Esophagus muscularis mucosa (tissue), 4 donors: ENCODE measurements at regions not wholly inside any gene's neighbourhood (a gene's known extent, or its start where the extent isn't known, plus 50 kb on each side); places are given as distances from the start of the nearest gene placed in this dataset.

Experiments used
- DNase-seq: peaks from one replicate; pipeline ENCODE4 v3.0.0-alpha.2; 2017; ENCODE audit errors: extremely low spot score
- H3K27ac ChIP-seq, 4 donors: fragments of 200-600 bp; sonication (generic); replicated peaks in 1 of 4; 1 replicate in 3 of 4; 2 replicates in 1 of 4; pipeline ENCODE4 v1.5.1; 2016 to 2019; ENCODE audit warnings: mild to moderate bottlenecking in 1 of 4
- H3K27me3 ChIP-seq, 4 donors: fragments of 200-600 bp; sonication (generic); one replicate each; pipeline versions ENCODE4 v1.5.1 to v1.6.0; 2016 to 2019
- H3K36me3 ChIP-seq, 4 donors: fragments of 200-600 bp; sonication (generic); one replicate each; pipeline ENCODE4 v1.5.1; 2016 to 2019
- H3K4me1 ChIP-seq, 4 donors: fragments of 200-600 bp; sonication (generic); one replicate each; pipeline ENCODE4 v1.5.1; 2016 to 2019
- H3K4me3 ChIP-seq, 4 donors: fragments of 200-600 bp; sonication (generic); 1 replicate in 2 of 4; 2 replicates in 2 of 4; pipeline ENCODE4 v1.5.1; 2016 to 2019; ENCODE audit warnings: mild to moderate bottlenecking in 4 of 4, moderate library complexity in 1 of 4
- H3K9me3 ChIP-seq, 4 donors: fragments of 200-600 bp; sonication (generic); 1 replicate in 3 of 4; 2 replicates in 1 of 4; pipeline ENCODE4 v1.5.1; 2016 to 2019
- EP300 ChIP-seq: sonication (generic); formaldehyde crosslinking; IDR thresholded peaks from one replicate; pipeline ENCODE4 v1.6.1; 2017; ENCODE audit warnings: antibody characterized with exemption
- POLR2A ChIP-seq: fragments of 450-650 bp; IDR thresholded peaks from one replicate; pipeline ENCODE4 v1.6.1; 2017; ENCODE audit warnings: antibody characterized with exemption, moderate library complexity, mild to moderate bottlenecking, low read depth
- POLR2AphosphoS5 ChIP-seq, 2 donors: sonication (generic); formaldehyde crosslinking; IDR thresholded peaks; one replicate each; pipeline ENCODE4 v1.6.1; 2017; ENCODE audit warnings: antibody characterized with exemption in 2 of 2
- WGBS: methylation state at CpG from one replicate; pipeline ENCODE4 v1.1.5; 2018; 5-methylcytosine and 5-hydroxymethylcytosine counted together
- intact Hi-C: fragments of 100-400 bp; cut with DNase I; formaldehyde crosslinking; loops from one replicate; pipeline ENCODE4 v1.15.1; 2023
- TF ChIP-seq, protein P1 (sequence below), 3 experiments: fragments of 200-600 bp in 2 of 3; fragments of 450-650 bp in 1 of 3; sonication (generic) in 2 of 3; IDR thresholded peaks; one replicate each; pipeline ENCODE4 v1.5.1; 2017 to 2019; ENCODE audit warnings: antibody characterized with exemption in 3 of 3, mild to moderate bottlenecking in 2 of 3, moderate library complexity in 1 of 3

DNA sequence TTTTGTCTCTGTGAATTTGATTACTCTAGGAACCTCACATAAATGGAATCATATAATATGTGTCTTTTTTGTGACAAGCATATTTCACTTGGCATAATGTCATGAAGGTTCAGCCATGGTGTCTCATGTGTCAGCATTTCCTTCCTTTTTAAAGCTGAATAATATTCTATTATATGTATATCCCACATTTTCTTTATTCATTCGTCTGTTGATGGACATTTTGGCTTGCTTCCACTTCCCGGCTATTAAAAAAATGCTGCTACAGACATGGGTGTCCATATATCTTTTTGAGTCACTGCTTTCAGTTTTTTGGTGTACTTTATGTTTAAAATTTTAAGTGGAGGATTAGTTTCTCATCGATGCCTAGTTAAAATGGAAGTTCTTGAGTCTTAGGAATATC lies 59.8 kb upstream of the C5orf63 start:
- Histone ChIP-seq H3K4me3 (no peak overlapping the region), H3K4me1 (no peaks in the 10 kb centered on the region), H3K27ac (no peak overlapping the region), H3K27me3 (peaks cover 0 to 2% (median 0%) of the 10 kb centered on the region in 4 donors), H3K36me3 (no peaks in the 10 kb centered on the region), H3K9me3 (no peaks in the 10 kb centered on the region)
- TF ChIP-seq EP300, result no peak
- no peak for TF ChIP-seq POLR2AphosphoS5 (IDR thresholded peaks at IDR 0.05)
- WGBS, result 49% methylated on average over 3 of the region's 3 CpGs
- DNase-seq, result no peak
- intact Hi-C loops, result no loop called here

DNA sequence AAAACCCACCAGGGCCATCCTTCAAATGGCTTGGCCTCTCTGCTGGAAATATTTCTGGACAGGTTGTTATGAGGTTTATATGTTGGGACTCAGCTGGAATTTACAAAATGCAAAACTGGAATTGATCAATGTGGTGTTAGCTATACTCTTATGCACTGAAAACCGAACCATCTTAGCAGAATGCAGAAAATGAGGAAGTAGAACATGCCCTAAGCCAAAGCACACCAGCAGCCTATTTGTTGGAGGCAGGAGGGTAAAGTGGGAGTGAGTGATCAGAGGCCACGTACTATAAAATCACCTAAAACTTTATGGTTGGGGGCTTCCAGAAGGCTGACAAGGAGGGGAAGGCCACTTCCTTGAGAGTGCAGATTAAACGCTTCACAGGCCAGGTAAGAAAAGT lies 63.6 kb upstream of the C5orf63 start:
- 56% methylated on average over 3 of the region's 3 CpGs for WGBS
- DNase-seq, result no peak
- H3K9me3 ChIP-seq, result no peaks in the 10 kb centered on the region

DNA sequence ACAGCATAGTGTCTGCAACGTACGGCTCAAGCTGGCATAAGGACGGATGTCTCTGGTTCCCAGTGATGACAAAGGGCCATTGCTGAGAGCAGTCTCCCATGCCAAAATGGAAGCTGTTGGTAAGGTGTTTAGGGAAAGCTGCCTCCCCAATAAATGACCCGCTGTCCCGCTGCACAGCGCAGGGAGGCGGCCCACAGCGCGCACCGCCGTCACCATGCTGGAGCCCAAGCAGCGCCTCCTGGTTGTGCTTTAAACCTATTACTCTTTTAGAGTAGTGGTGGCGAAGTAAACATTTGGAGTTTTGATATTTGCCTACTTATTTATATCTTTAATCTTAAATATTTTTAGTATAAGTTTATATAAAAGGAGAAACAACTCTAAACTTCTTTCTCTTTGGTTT lies 70.4 kb upstream of the C5orf63 start:
- Histone ChIP-seq H3K27ac (no peak overlapping the region), H3K36me3 (no peaks in the 10 kb centered on the region), H3K9me3 (no peaks in the 10 kb centered on the region), H3K4me3 (no peak overlapping the region), H3K27me3 (no peaks in the 10 kb centered on the region), H3K4me1 (no peaks in the 10 kb centered on the region)
- TF ChIP-seq EP300 (no peak), POLR2AphosphoS5 (IDR thresholded peaks at IDR 0.05) (no peak), POLR2A (no peak)
- TF ChIP-seq, protein P1, sequence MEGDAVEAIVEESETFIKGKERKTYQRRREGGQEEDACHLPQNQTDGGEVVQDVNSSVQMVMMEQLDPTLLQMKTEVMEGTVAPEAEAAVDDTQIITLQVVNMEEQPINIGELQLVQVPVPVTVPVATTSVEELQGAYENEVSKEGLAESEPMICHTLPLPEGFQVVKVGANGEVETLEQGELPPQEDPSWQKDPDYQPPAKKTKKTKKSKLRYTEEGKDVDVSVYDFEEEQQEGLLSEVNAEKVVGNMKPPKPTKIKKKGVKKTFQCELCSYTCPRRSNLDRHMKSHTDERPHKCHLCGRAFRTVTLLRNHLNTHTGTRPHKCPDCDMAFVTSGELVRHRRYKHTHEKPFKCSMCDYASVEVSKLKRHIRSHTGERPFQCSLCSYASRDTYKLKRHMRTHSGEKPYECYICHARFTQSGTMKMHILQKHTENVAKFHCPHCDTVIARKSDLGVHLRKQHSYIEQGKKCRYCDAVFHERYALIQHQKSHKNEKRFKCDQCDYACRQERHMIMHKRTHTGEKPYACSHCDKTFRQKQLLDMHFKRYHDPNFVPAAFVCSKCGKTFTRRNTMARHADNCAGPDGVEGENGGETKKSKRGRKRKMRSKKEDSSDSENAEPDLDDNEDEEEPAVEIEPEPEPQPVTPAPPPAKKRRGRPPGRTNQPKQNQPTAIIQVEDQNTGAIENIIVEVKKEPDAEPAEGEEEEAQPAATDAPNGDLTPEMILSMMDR (IDR thresholded peaks at IDR 0.05), result no peak
- DNase-seq, result no peak
- intact Hi-C loops, result no loop called here
- WGBS, result 81% methylated on average over 13 of the region's 13 CpGs

More for the DNA sequence above, 63.6 kb upstream of the C5orf63 start:
- H3K36me3 ChIP-seq, result no peaks in the 10 kb centered on the region
- H3K4me3 ChIP-seq, result no peak overlapping the region
- H3K27ac ChIP-seq, result no peak overlapping the region
- intact Hi-C loops, result no loop called here
- TF ChIP-seq, protein P1 (IDR thresholded peaks at IDR 0.05), result no peak
- no peak for TF ChIP-seq POLR2AphosphoS5 (IDR thresholded peaks at IDR 0.05)
- no peak for TF ChIP-seq POLR2A
- TF ChIP-seq EP300, result no peak
- no peaks in the 10 kb centered on the region for H3K4me1 ChIP-seq
- H3K27me3 ChIP-seq, result peaks cover 0 to 3% (median 0%) of the 10 kb centered on the region in 4 donors

DNA sequence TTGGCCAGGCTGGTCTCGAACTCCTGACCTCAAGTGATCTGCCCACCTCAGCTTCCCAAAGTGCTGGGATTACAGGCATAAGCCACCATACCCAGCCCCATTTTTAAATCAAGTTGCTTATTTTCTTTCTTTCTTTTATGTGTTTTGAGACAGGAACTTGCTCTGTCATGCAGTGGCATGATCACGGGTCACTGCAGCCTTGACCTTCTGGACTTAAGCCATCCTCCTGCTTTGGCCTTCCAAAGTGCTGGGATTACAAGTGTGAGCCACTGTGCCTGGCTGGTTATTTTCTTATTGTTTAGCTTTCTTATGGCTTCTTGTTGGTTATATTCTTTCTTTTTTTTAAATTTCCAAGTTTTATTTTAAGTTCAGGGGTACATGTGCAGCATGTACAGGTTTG lies 79.7 kb upstream of the C5orf63 start:
- DNase-seq, result no peak
- intact Hi-C loops, result no loop called here
- TF ChIP-seq POLR2AphosphoS5 (IDR thresholded peaks at IDR 0.05) (no peak), POLR2A (no peak)
- TF ChIP-seq, protein P1 (IDR thresholded peaks at IDR 0.05), result no peak
- 95% methylated on average over 2 of the region's 2 CpGs for WGBS
- Histone ChIP-seq H3K27ac (no peak overlapping the region), H3K27me3 (no peaks in the 10 kb centered on the region), H3K9me3 (peaks cover 0 to 9% (median 3%) of the 10 kb centered on the region in 4 donors), H3K4me1 (no peaks in the 10 kb centered on the region), H3K36me3 (no peaks in the 10 kb centered on the region), H3K4me3 (no peak overlapping the region)

DNA sequence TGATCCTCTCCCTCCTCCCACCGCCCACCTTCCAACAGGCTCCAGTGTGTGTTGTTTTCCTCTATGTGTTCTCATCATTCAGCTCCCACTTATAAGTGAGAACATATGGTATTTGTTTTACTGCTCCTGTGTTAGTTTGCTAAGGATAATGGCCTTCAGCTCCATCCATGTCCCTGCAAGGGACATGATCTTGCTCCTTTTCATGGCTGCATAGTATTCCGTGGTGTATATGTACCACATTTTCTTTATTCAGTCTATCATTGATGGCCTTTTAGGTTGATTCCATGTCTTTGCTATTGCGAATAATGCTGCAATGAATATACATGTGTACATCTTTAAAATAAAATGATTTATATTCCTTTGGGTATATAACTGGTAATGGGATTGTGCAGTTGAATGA lies 80.2 kb upstream of the C5orf63 start:
- H3K4me3 ChIP-seq, result no peak overlapping the region
- intact Hi-C loops, result no loop called here
- H3K27me3 ChIP-seq, result no peaks in the 10 kb centered on the region
- no peaks in the 10 kb centered on the region for H3K36me3 ChIP-seq
- H3K9me3 ChIP-seq, result peaks cover 0 to 13% (median 5%) of the 10 kb centered on the region in 4 donors
- TF ChIP-seq, protein P1 (IDR thresholded peaks at IDR 0.05), result no peak
- no peak for TF ChIP-seq POLR2AphosphoS5 (IDR thresholded peaks at IDR 0.05)
- WGBS, result 95% methylated on average over 3 of the region's 3 CpGs
- no peak overlapping the region for H3K27ac ChIP-seq
- no peak for DNase-seq
- H3K4me1 ChIP-seq, result no peaks in the 10 kb centered on the region
